Astrocyte of the spinal cord (primary cell): ENCODE measurements at regions not wholly inside any gene's neighbourhood (a gene's known extent, or its start where the extent isn't known, plus 50 kb on each side); places are given as distances from the start of the nearest gene placed in this dataset.

Experiments
- DNase-seq: peaks from one replicate; pipeline ENCODE4 v3.0.0; 2011; ENCODE audit warnings: low read depth, low spot score
- H3K4me3 ChIP-seq: 2 replicates; pipeline ENCODE4 v1.5.1; 2011; ENCODE audit warnings: low read depth, mild to moderate bottlenecking, low read length, moderate library complexity
- in situ Hi-C: cut with HindIII; loops from 2 replicates; pipeline ENCODE4 v1.10.0; 2017; ENCODE audit warnings: low sequenced_read_pairs
- TF ChIP-seq, protein P1 (sequence below): IDR thresholded peaks from 2 replicates; pipeline ENCODE4 v1.5.1; 2012; ENCODE audit warnings: low read depth, mild to moderate bottlenecking, low read length, inconsistent platforms

DNA sequence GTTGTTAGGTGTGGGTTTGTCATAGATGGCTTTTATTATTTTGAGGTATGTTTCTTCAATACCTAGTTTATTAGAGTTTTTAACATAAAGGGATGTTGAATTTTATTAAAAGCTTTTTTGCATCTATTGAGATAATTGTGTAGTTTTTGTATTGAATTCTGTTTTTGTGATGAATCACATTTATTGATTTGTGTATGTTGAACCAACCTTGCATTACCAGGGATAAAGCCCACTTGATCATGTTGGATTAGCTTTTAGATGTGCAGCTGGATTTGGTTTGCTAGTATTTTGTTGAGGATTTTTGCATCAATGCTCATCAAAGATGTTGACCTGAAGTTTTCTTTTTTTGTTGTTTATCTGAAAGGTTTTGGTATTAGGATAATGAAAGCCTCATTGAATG, 328.2 kb downstream of the ADCYAP1 start:
- no peak for DNase-seq
- TF ChIP-seq, protein P1, sequence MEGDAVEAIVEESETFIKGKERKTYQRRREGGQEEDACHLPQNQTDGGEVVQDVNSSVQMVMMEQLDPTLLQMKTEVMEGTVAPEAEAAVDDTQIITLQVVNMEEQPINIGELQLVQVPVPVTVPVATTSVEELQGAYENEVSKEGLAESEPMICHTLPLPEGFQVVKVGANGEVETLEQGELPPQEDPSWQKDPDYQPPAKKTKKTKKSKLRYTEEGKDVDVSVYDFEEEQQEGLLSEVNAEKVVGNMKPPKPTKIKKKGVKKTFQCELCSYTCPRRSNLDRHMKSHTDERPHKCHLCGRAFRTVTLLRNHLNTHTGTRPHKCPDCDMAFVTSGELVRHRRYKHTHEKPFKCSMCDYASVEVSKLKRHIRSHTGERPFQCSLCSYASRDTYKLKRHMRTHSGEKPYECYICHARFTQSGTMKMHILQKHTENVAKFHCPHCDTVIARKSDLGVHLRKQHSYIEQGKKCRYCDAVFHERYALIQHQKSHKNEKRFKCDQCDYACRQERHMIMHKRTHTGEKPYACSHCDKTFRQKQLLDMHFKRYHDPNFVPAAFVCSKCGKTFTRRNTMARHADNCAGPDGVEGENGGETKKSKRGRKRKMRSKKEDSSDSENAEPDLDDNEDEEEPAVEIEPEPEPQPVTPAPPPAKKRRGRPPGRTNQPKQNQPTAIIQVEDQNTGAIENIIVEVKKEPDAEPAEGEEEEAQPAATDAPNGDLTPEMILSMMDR = no peak
- H3K4me3 ChIP-seq = no peak overlapping the region
- in situ Hi-C loops = no loop called here

DNA sequence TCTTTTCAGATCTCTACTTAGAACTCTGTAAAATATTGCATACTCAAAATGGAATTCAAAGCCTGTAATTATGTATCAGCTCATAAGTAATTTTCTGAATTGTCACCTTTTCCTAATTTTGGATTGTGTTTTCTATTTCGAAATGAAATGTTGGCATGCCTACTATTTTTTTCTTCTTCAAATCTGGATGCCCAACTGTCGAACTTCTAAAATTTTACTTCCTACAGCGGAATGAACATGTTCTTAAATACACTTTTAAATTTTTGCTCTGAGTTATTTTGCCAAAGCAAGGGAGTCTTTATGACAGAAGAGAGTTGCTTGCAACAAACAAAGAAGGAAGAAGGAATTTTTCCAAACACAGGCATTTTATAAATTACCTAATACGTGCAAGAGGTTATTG, 336.0 kb downstream of the ADCYAP1 start:
- TF ChIP-seq, protein P1 = no peak
- DNase-seq = no peak
- in situ Hi-C loops = no loop called here
- H3K4me3 ChIP-seq = no peak overlapping the region

DNA sequence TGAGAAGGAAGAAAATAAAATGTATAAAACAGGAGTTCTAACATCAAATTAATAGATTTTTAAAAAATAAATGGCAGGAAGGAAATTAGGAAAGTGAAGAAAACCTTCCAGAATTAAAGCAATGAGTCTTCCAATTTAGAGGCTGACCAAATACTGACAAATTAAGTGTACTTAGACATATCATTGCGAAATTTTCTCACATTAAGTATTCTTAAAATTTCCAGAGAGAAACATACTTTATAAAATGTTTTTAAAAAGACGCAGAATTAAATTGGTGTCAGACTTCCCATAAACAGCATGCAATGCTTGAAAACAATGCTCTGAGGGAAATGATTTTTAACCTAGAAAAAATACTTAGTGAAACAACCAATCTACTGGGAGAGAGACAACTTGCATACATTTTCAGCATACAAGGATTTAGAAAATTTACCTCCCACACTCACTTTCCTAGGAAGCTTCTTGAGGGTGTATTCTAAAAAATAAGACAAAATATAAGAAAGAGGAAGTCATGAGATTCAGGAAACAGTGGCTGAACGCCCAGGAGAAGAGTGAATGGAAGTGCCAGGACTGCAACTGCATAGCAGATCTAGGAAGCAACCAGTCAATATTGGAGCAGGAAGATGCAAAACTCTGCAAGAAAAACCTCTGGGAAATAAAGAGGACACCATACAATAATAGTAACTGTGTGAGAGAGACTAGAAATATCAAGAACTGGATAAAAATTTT, 339.9 kb downstream of the ADCYAP1 start:
- in situ Hi-C loops = no loop called here
- TF ChIP-seq, protein P1 = no peak
- DNase-seq = no peak
- H3K4me3 ChIP-seq = no peak overlapping the region

DNA sequence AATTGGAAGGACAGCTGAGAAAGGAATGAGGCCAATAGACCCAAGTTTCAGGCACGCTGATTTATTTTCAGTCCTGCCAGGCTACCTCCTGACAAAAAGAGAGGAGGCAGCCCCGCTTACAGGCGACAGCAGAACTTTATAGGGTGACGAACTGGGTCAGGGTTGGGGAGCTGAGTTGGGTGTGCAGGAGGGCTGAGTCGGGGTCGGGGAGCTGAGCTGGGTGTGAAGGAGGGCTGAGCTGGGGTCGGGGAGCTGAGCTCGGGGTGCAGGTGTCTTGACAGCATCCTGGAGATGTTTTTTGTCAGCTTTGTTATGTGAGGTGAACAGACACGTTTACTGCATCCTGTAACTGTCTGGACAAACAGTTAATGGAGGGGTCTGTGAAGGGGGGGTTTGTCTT, 342.2 kb downstream of the ADCYAP1 start:
- in situ Hi-C loops = no loop called here
- DNase-seq = no peak
- TF ChIP-seq, protein P1 = no peak
- H3K4me3 ChIP-seq = no peak overlapping the region

DNA sequence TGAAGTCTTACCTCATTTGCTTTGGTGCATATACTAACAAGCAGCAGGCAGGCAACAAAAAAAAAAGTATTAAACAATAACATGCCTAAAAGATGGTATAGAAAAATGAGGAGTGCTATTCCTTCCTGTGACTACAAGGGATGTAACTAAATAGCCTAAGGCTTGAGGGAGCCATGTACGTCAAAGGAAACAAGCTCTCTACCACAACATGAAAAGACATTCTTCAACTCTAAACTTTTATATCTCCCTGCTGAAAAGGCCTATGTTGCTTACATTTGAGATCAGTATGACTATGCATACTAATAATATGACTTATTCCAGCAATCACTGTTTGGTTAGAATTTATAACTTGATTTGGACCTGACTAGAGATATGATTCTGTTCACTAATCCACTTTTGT, 347.9 kb downstream of the ADCYAP1 start:
- TF ChIP-seq, protein P1 = no peak
- no peak overlapping the region for H3K4me3 ChIP-seq
- DNase-seq = no peak
- in situ Hi-C loops = no loop called here

DNA sequence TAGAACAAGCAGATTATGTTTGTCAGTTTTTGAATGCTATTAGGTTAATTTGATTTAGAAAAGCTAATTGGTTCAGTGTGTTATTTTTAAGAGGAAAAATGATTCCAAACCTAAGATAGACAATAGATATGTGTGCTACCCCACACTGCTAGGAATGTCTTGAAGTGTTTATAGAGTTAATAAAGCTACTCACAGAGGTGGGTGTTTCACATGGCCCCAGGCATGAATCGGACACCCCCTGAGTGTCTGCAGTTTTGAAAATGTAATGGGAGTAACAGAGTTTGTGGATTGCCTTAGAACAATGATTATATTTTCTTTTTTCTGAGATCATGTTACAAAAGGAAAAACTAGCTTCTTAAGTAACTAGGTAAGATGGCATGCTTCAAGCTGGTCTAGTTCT, 348.3 kb downstream of the ADCYAP1 start:
- in situ Hi-C loops = no loop called here
- TF ChIP-seq, protein P1 = no peak
- no peak for DNase-seq
- H3K4me3 ChIP-seq = no peak overlapping the region
